AG10803 (cell line): ENCODE measurements at regions not wholly inside any gene's neighbourhood (a gene's known extent, or its start where the extent isn't known, plus 50 kb on each side); places are given as distances from the start of the nearest gene placed in this dataset.

Experiments used
- DNase-seq: peaks from one replicate; pipeline ENCODE4 v3.0.0; 2010; ENCODE audit warnings: low read depth
- H3K4me3 ChIP-seq: 2 replicates; pipeline ENCODE4 v1.5.1; 2011; ENCODE audit warnings: mild to moderate bottlenecking, low read length, control low read depth
- CTCF ChIP-seq: conservative IDR thresholded peaks from 2 replicates; pipeline ENCODE4 v1.5.1; 2011; ENCODE audit warnings: mild to moderate bottlenecking, low read length, control low read depth, inconsistent platforms

- TF ChIP-seq CTCF = no peak
- H3K4me3 ChIP-seq = no peak overlapping the region
- no peak for DNase-seq
Observed at GRCh38 chr13:50365408-50366391, 350.5 kb downstream of the KCNRG start.

- no peak for DNase-seq
- TF ChIP-seq CTCF = no peak
- no peak overlapping the region for H3K4me3 ChIP-seq
Observed at GRCh38 chr13:50366488-50367174, 351.4 kb downstream of the KCNRG start.

GRCh38 chr13:50369646-50370045 is 354.4 kb downstream of the KCNRG start:
- no peak for TF ChIP-seq CTCF

GRCh38 chr13:50370303-50370950 is 355.2 kb downstream of the KCNRG start:
- DNase-seq = no peak
- TF ChIP-seq CTCF = no peak
- no peak overlapping the region for H3K4me3 ChIP-seq

More at GRCh38 chr13:50369646-50370045, 354.4 kb downstream of the KCNRG start:
- no peak for DNase-seq
- no peak overlapping the region for H3K4me3 ChIP-seq

GRCh38 chr13:50374517-50374916 is 359.3 kb downstream of the KCNRG start:
- TF ChIP-seq CTCF = no peak
- H3K4me3 ChIP-seq = no peak overlapping the region
- DNase-seq = no peak

GRCh38 chr13:50375792-50376191 is 360.5 kb downstream of the KCNRG start:
- peak overlapping the region; percentile 15; the same call in 1 of the 2 replicates for H3K4me3 ChIP-seq
- peak; percentile 83 for DNase-seq

More at GRCh38 chr13:50375792-50376191, 360.5 kb downstream of the KCNRG start:
- no peak for TF ChIP-seq CTCF
